Stimulated activated naive CD4-positive, alpha-beta T cell (primary cell): ENCODE measurements at regions not wholly inside any gene's neighbourhood (a gene's known extent, or its start where the extent isn't known, plus 50 kb on each side); places are given as distances from the start of the nearest gene placed in this dataset.
"Not testable (repeated sequence)": the region's sequence is repeated elsewhere in the genome, so short reads cannot be mapped to it uniquely, and the experiment has no call there.

Source experiments
- DNase-seq, 6 experiments: peaks; one replicate each; lab custom pipeline; 2025; lab: John Stamatoyannopoulos, UW

DNA sequence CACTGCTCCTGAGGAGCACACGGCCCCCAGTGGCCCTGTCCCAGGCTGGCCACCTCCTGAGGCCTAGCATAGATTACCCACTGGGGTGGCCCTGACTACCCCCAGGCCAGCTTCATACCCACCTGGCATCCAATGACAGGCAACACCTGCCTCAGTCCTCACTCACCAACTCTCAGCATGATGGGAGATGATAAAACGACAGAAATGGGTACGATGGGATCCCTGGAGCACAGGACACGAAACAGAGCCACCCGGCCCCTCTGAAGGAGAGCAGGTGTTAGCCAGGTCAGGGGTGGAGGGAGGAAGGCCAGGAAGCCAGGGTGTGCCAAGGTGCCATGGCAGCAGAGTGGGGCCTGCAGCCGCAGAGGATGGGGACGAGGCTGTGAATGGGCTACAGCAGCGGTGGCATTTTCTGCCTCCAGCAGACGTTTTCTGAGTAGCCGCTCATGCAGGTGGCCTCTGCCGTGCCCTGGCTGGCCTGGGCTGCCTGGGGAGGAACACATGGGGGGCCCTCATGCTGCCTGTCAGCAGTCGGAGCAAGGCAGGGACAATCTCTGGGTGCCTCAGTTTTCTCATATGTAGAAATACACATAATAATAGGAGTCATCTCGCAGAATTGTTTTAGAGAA lies 50.2 kb upstream of the FGF3 start:
- DNase-seq: no peak

DNA sequence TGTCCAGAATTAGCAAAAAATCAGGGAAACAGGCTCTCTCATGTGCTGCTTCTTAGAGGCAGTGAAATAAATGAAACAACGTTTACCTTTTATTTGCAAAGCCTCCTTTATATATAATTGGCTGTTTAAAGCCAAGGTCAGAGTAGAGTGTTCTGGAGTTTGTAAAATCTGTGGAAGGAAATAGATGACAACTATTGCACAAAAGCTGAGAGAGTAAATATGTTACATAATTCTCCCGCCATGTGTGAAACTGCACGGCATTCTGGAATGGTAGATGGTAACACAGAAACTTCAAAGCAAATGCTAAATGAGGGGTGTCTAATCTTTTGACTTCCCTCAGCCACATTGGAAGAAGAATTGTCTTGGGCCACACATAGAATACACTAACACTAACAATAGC lies 51.5 kb upstream of the FGF3 start:
- DNase-seq: no peak

DNA sequence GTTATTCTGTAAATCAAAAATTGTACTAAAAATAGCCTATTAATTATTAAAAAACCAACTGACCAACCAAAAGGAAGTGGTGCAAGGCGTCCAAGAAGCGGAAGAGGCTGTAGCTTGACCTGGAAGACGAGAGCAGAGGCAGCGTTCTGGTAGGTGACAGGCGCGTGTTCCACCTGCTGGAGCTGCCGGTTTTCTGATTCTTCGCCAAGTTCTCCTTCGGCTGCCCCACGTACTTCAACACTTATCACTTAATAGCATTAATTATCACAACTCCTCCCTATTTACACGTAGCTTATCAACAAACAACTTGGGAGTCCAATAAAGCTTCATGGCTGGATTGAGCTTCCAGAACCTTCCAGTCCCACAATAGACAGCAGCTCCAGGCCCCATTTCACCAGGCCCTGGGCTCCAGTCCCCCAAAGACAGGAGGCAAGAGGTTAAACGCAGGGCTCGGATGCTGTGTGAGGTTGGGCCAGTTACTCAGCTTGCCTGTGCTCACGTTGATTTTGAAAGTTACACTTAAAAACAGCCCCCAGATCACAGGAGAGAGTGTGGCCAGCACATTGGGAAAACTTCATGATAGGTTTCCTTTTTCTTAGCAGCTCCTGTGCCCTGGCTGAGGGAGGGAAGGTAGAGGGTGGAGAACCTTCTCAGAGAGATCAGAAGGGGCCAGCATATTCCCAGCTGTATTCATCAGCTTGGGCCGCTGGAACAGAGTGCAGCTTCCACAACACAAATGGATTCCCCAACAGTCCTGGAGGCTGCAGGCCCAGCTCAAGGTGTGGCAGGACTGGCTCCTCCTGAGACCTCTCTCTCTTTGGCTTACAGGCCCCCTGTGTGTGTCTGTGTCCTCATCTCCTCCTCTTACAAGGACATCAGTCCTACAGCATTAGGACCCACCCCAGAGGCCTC lies 54.2 kb upstream of the FGF3 start:
- no peak for DNase-seq

DNA sequence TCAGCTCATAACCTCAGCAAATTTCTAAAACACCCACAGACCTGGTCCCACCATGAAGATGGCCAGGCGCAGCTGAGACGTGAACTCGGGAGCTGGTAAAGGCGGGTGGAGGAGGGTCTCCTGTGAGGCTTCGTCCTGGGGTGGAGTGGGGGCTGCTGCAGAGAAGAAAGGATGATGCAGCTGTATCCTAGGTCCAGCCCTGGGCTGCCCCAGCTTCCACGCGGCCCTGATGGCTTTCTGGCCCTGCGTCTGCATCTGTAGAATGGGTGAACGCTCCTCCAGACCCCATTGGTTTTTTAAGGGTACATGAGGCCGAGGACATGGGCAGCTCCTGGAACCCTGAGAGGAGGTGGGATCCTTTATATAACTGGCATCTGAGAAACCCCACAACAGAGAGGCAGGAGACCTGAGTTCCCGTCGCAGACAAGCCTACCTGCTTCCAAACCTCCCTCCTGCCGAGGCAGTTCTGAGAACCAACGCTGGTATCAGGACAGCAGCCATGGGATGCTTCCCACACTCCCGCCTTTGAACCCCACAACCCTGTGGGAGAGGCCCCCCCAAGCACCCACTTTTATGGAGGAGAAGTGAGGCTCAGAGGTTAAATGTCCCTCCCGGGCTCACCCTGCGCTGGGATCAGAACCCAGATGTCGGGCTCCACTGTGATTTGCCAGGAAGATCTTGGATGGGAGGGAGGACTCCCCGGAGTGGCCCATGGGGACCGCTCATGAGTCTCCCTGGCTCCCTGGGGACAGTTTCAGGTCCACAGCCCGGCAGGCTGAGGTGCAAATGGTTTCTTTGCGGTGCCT lies 55.2 kb upstream of the FGF3 start:
- no peak for DNase-seq

DNA sequence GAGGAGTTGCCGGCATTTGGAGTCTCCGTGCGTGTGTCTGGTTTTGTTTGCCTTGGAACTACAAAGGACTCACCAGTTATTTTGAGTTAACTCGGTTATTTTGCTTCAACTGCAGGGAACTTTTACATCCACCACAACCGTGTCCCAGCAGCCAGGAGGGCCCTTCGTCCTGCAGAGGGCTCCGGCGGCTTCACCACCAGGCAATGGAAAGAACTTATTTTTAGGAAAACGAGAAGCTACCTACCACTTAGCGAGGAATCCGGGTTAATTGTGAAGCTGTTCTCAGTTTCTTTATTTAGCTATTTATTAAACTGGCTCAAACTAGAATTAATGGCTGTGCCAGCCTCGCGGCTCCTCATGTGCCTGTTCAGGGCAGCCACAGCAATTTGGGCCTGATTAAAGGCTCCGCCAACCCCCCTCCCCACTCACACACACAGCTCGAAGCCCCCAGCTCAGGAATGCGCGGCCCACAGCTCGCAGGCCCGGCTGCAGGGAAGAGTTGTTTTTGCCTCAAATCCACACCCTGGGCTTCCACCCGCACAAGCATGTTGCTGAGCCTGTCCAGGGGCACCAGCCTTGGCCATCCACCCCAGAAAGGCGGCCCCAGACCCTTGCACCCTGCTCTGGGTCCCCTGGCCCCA lies 55.9 kb upstream of the FGF3 start:
- no peak for DNase-seq

DNA sequence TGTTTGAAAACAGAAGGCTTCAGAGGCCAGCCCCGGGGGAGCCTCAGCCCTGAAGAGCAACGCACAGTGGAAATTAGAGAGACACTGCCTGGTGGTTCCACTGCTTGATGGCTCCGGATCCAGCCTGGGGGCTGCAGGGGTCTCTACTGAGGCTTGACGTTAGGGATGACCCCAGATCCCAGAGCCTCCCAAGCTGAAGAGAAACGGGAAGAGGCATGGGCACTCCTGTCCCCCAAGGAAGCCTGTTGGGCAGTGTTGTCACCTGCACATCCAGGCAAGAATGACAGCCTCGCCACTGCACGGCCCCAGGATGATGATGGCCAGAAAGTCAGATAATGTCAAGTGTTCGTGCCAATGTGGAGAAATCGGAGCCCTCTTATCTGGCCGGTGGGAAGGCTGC lies 56.8 kb upstream of the FGF3 start:
- no peak for DNase-seq

DNA sequence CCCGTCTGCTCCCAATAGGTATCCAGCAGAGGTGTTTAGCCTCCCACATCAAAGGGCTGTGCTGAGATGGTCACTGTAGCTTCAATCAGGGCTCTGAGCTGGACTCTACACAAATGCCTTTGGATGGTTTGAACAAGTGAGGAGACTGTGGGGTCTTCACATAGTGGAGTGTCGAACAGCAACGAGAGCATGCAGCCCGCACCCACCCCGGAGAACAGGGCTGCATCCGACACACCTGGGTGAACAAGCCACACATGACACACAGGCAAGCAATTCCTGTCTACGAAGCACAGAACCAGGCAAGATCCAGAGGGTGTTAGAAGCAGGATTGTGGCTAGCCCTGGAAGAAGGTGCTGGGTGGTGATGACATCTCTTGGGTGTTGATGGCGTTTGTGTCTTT lies 58.0 kb upstream of the FGF3 start:
- DNase-seq: no peak

DNA sequence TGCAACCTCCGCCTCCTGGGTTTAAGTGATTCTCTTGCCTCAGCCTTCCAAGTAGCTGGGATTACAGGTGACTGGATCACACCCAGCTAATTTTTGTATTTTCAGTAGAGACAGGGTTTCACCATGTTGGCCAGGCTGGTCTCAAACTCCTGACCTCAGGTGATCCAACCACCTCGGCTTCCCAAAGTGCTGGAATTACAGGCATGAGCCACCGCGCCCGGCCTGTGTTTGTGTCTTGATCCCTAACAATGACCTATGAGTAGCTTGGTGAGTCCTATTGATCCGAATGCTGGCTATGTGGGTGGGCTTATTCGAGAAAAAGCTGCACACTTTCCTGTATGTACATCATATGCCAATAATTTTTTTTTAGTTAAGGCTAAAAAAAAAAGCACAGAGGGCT lies 58.5 kb upstream of the FGF3 start:
- DNase-seq: not testable (repeated sequence)

DNA sequence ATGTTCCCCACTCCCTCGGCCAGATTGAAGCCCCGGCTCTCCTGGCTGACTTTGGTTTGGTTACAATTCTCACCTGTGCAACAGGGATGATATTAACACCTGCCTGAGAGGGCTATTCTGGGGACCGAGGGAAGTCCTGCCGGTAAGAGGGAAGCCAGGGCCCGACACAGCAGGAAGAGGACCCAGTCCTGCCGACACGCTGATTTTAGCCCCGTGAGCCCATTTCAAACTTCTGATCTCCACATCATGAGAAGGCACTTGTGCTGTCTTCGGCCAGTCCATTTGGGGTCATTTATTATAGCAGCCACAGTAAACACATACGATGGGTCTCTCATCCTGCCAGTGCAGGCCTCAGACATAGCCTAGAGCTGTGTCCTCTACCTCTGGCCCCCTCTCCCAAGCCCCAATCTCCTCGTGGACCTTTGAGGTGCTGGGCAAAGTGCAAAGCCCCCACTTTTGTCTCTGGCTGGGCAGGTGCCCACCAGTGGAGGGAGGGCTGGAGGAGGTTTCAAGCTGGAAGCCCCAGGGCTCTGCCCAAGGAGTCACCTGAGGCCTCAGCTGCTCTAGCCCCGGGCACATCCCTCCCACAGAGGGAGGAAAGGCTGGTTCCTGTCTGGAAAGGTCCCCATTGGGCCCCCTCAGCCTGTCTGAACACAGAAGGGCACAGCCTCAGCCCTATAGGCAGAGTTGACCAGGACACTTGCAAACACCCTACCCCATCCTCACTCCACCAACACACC lies 59.1 kb upstream of the FGF3 start:
- no peak for DNase-seq

DNA sequence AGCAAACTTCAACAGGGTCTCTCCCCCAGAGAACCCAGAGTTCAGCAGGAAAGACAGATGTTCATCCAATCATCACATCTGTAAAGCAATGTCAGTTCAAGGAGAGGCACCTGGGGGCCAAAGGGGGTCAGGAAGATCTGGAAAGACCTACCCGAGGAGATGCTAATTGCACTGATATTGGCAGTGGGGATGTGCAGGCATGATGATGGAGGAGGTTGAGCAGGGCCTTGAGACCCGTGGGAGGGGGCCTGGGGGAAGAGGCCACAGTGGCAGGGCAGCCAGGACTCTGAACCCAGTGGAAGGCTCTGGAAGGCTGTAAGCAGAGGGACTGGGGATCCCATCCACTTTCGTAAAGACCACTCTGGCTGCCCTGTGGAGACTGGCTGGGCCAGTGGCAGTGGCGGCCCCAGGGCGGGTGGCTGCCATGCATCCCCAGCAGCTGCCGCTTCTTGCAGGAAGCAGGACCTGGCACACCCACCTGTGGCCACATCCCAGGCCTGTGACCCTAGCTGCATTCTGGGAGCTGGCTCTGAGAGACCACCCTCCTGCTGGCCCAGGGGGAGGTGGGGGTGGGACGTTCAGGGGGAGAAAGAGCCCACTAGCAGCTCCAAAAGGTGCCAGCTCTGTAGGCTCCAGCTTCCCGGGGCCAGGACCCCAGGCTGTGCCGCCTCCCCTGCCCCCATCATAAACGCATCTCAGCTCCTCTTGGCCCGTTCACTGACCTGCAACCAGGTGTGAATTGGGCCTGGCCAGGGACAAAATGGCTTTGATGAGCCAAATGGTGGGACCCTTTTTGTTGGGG lies 59.9 kb upstream of the FGF3 start:
- DNase-seq: no peak

DNA sequence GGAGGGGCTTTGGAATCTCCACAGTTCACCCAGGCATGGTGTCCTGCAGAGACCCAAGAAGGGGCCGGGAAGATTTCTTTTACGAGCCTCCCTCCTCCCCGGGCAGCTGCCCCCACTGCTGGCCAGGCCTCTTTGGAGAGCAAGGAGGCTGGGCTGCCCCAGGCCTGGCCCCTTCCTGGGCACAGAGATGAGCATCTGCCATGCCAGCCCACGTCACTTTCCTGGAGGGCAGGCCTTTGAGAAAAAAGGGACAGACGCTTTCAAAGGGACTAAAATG lies 60.5 kb upstream of the FGF3 start:
- DNase-seq: no peak

DNA sequence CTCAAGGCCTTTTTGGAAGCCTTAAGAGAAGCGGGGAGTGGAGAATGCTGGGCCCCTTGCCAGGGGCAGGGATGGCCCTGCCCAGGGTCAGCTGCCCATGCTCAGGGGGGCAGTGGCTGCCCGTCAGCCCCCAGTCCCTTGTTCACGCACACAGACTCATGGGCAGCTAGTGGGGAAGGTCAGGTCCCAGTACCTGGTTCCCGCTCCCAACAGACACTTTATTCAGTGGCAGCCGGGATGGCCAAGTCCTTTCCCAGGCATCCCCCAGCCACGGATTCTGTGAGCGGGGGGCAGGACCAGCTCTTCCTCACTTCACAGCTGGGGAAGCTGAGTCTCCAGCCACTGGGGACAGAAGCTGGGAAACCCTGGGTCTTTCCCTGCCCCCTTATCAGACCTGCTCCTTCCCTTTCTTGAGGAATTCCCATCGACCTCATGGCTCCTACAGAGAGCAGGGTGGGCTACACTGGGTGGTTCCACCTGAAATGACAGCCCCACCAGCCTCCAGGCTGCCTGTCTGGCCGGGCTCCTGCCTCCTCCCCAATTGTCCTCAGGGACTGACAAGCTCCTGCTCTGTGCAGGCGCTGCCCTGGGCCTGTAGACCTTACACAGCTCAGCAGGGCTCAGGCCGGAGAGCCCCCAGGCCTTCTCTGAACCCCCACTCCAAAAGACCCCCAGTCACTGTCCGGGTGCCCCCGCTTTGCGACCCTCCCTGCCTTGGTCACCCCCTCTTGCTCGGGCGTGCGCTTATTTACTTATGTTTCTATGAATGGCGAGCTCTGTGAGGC lies 61.0 kb upstream of the FGF3 start:
- no peak for DNase-seq

DNA sequence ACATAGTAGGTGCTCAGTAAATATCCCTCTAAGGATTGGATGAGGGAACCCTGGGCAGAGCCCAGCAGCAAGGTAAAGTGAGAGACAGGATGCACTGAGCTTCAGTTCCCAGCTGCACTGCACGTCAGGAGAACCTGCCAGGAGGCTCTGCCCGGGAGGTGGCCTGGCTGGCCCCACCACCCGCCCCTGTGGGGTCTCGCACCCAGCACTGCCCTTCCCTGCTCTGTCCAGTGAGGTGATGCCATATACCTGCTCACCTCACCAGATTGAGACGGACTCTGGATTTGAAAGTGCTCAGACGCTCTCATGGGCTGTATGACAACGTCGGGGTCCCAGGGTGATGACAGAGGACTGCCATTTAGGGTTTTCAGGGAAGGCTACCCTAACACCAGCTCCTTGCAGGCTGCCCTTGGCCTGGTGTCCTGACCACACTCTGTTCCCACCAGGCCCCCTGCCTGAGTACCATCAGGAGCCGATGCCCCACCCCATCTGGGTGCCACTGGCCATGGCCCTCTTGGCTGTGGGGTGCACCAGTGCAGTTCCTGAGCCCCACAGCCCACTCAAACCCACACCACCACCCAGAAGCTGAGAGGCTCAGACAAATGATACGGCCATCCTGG lies 61.7 kb upstream of the FGF3 start:
- DNase-seq: no peak

DNA sequence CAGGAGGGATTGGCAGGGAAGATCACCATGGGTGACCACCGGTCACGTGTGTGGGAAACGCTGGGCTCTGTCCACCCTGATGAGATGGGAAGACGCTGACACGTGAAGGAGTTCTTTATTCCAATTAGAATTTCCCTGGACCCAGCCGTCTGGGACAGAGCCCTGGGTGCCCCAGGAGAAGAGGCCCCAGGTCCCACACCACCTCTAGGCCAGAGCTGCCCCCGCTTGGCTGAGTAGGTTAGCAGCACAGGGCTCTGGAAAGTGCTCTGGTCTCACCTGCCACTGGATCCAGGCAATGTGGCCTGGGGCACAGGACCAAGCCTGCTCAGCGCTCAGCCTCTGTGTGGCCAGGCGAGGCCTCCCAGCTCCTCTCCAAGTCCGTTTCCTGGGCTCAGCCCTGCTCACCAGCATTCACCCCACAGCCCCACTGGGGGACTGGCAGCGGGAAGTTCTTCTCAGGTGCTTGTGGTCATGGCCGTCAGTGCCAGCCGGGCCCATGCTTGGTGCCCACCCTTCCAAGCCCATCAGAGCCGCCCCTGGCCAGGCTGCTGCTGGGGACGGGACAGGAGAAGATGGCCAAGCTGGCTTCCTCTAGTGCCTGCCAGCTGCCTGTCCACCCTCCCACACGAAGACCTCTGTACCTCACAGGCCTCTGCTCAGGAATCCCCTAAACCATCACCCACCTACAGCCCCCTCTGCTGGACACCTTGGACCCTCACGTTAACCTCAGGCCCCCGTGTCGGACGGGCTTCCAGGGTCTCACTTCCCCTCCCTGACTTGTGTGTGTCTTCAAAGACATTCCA lies 62.5 kb upstream of the FGF3 start:
- DNase-seq: no peak

DNA sequence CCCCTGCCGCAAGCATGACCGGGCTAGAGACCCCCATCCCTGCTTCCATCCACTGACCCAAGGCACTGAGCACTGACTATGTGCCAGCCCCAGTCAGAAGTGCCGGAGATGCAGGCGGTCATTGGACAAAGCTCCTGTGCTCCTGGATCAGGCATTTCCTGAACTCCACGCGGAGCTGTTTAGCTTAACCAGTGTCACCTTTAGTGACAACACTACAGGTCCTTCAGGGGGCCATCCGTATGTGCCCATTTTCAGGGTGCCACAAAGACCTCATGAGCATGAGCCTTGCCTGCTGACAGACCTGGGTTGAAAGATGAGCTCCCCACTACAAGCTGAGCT lies 63.0 kb upstream of the FGF3 start:
- no peak for DNase-seq

DNA sequence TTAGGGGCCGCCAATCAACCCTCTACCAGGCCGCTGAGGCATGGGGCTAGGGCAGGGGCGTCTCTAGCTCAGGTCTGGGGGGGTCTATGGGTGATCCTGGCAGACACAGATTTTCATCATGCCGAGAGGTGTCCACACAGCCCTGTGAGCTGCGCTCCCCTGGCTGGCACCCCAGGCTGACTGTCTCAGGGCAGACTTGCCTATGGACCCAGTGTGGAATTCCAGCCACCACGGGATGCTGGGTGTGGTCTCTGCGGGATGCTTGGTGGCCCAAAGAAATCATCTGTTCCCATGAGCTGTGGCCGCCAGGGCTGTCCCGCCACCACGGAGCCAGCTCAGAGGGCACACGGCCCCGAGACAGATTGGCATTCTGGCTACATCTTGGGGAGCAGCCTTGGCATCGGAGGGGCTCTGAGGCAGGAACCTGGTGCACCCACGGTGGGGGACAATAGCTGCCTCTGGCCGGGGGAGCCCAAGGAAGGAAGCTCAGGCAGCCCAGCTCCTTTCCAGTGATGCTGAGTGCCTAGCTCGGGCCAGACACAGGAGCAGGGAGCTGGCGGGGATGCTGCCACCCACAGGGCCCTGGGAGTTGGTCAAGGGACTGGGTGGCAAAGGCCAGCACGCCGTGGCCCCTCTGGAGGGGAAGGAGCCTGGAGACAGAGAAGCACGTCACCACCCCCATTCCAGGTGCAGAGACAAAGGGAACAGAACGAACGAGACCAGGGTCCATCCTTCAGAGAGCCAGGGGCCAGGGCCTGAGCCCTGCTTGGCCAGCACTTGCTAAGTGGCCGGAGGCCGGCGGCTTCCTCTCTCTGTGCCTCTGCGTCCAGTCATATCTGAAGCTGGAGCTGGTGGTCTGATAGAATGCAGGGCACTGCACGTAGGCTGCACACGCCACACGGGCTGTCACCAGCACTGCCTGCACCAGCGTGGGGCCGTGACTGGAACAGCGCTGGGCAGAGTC lies 64.4 kb upstream of the FGF3 start:
- DNase-seq: no peak

DNA sequence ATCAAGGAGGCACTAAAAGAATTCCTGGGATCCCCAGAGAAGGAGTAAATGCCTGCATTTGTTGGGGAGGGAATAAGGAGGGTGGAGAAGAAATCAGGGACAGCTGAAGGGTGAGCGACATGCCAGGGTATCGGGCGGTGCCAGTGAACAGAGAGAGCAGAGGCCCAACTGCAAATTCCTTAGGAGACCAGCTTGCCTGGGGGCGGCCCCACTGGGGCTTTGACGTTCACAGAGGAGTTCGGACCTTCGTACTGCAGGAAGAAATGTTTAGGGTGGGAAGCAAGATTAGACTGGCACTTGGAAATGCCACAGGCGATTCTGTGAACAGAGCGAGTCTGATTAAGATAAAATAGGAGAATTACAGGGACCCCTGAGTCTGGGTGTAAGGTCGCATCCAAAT lies 65.1 kb upstream of the FGF3 start:
- no peak for DNase-seq

DNA sequence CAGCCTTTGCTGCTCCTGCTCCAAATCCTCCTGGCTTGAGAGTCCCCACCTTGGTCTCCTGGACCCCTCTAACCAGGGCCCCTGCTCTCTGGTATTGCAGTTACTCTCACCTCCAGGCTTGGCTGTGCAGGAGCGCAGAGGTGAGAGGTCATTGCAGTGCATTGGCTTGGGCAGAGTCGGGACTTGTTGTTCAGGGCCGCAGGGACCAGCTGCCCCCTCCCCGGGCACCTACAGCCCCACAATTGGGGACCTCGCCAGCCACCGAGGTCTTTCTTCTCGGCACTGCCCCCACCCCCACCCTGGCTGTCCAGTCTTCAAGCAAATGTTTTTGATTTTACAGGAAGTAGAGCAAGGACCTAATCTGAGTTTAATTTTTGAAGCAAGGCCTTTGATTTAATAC lies 65.5 kb upstream of the FGF3 start:
- DNase-seq: no peak
